AG09309 (cell line): ENCODE measurements at regions not wholly inside any gene's neighbourhood (a gene's known extent, or its start where the extent isn't known, plus 50 kb on each side); places are given as distances from the start of the nearest gene placed in this dataset.
"Not testable (repeated sequence)": the region's sequence is repeated elsewhere in the genome, so short reads cannot be mapped to it uniquely, and the experiment has no call there.

Experiments
- DNase-seq: peaks from one replicate; pipeline ENCODE4 v3.0.0-alpha.2; 2010; ENCODE audit warnings: low read depth
- H3K4me3 ChIP-seq: 2 replicates; pipeline ENCODE4 v1.5.1; 2011; ENCODE audit warnings: mild to moderate bottlenecking, low read depth, low read length, moderate library complexity; ENCODE audit not compliant: control insufficient read depth
- TF ChIP-seq, protein P1 (sequence below): IDR thresholded peaks from 2 replicates; pipeline ENCODE4 v1.5.1; 2011; ENCODE audit warnings: mild to moderate bottlenecking, low read depth, low read length, inconsistent platforms; ENCODE audit not compliant: insufficient read depth, control insufficient read depth; ENCODE audit errors: missing control alignments

GRCh38 chr6:137389150-137389704, 105.0 kb downstream of the OLIG3 start:
- no peak for DNase-seq
- TF ChIP-seq, protein P1, sequence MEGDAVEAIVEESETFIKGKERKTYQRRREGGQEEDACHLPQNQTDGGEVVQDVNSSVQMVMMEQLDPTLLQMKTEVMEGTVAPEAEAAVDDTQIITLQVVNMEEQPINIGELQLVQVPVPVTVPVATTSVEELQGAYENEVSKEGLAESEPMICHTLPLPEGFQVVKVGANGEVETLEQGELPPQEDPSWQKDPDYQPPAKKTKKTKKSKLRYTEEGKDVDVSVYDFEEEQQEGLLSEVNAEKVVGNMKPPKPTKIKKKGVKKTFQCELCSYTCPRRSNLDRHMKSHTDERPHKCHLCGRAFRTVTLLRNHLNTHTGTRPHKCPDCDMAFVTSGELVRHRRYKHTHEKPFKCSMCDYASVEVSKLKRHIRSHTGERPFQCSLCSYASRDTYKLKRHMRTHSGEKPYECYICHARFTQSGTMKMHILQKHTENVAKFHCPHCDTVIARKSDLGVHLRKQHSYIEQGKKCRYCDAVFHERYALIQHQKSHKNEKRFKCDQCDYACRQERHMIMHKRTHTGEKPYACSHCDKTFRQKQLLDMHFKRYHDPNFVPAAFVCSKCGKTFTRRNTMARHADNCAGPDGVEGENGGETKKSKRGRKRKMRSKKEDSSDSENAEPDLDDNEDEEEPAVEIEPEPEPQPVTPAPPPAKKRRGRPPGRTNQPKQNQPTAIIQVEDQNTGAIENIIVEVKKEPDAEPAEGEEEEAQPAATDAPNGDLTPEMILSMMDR, result no peak
- no peak overlapping the region for H3K4me3 ChIP-seq

GRCh38 chr6:137387096-137387764, 107.0 kb downstream of the OLIG3 start:
- no peak for DNase-seq
- H3K4me3 ChIP-seq, result no peak overlapping the region
- TF ChIP-seq, protein P1, result no peak

DNA sequence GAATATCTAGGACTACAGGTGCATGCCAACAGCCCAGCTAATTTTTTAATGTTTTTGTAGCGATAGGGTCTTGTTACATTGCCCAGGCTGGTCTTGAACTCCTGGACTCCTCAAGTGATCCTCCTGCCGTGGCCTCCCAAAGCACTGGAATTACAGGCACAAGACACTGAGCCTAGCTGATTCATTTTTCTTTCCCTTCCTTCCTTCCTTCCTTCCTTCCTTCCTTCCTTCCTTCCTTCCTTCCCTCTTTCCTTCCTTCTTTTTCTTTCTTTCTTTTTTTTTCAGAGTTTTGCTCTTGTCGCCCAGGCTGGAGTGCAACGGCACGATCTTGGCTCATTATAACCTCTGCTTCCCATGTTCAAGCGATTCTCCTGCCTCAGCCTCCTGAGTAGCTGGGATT, 110.9 kb downstream of the OLIG3 start:
- DNase-seq, H3K4me3 ChIP-seq: not testable (repeated sequence)

- no peak for DNase-seq
- TF ChIP-seq, protein P1, result no peak
- H3K4me3 ChIP-seq, result no peak overlapping the region
These were observed 116.2 kb downstream of the OLIG3 start for GRCh38 chr6:137378090-137378369.

- TF ChIP-seq, protein P1, result no peak
- H3K4me3 ChIP-seq, result no peak overlapping the region
- no peak for DNase-seq
These were observed 120.9 kb downstream of the OLIG3 start for GRCh38 chr6:137373296-137373695.

DNA sequence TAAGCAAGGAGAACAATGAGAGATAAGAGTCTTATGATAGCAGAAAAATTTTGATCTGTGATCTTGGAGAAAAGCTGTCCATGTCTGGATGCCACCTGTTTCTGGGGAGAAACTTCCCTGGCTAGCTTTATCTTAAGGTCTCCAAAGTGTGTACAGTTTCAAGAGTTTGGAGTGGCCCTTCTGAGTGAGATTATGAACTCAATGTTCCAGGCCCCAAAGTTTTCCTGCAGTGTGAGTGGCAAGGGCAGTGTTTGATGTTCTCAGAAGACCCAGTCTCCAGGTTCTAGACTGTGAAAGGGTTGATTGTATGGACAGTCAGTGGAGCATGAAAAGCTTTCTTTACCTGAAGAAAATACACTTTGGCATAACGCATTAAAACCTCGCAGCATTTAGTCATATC, 121.7 kb downstream of the OLIG3 start:
- TF ChIP-seq, protein P1, result no peak
- DNase-seq, result no peak
- no peak overlapping the region for H3K4me3 ChIP-seq

GRCh38 chr6:137371634-137372016, 122.6 kb downstream of the OLIG3 start:
- TF ChIP-seq, protein P1, result no peak
- no peak overlapping the region for H3K4me3 ChIP-seq
- no peak for DNase-seq
